NCI-H69 (cell line): ENCODE measurements at regions not wholly inside any gene's neighbourhood (a gene's known extent, or its start where the extent isn't known, plus 50 kb on each side); places are given as distances from the start of the nearest gene placed in this dataset.

Experiments
- DNase-seq: peaks from one replicate; lab custom pipeline; 2025; lab: John Stamatoyannopoulos, UW

- DNase-seq: no peak
Observed at GRCh38 chr13:73449252-73449651, 390.4 kb downstream of the KLF5 start.

GRCh38 chr13:73440296-73440895 lies 381.6 kb downstream of the KLF5 start:
- peak; percentile 25 for DNase-seq

DNA sequence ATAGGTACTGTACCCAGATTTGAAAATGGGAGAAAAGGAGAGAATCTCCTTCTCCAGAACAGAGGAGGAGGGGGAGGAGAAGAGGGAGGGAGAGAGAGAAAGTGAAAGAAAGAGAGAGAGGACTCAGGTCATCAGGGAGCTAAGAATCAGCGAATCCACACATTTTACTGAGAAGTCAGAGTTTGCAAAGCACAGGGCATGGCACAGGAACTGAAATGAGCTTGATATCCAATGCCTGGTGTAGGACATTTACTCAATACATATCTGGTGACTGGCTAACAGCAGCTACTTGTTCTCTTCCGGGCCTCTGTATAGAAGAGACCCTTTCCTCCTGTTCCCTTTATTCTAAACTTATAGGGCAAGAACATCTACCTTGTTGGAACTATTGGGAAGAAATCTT lies 375.1 kb downstream of the KLF5 start:
- DNase-seq: no peak

DNA sequence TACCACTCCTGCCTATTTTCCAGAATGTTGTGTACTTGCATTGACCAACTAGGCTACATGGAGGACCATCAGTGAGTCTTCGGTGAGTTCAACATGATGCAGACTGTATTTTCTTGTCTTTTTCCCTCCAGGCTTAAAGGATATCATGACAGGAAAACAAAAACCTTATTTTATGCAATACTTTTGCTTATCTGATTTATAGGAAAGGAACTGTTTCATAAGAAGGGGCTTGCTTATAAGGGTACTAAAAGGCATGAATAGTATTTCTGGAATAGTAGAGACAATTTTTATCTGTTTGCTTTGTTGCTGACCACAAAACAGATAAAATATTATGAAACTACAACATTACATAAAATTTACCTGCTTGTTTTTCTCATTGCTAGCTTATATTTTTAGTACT lies 374.7 kb downstream of the KLF5 start:
- DNase-seq: no peak

DNA sequence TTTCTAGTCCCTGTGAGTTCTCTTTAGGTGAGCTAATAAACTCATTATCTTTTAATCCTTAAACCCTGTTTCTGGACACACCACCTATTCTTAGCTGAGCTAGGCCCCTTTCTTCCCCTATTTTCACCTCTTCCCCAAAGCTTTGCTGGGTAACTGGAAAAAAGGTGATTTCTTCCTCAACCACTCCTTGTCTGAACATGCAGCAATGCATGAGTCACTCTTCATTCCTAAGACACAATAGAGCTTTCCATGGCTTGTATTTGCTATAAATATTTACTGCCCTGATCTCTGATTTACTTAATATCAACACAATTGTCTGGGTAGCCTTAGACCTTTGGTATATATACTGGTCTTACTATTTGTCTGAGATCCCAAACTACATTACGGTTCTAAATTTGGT lies 370.9 kb downstream of the KLF5 start:
- no peak for DNase-seq

DNA sequence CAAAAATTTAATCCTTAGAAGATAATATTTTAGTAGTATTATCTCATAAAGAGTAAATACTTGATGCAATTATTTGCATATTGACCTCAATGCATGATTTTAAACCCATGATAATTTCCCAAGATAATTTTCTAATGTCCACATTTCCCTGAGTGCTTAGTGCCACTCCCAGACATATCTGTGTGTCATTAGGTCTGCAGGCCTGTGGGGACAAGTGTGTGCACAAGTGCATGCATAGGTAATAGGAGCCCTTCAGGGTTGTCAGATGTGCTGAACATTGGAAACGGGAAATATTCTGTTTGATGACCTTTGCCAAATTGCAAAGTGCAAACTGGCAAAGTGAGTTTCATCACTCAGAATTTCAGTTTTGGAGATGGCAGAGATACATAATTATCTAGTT lies 369.9 kb downstream of the KLF5 start:
- DNase-seq: no peak

- DNase-seq: no peak
Observed at GRCh38 chr13:73428137-73428536, 369.3 kb downstream of the KLF5 start.

- no peak for DNase-seq
Observed at GRCh38 chr13:73422973-73423372, 364.2 kb downstream of the KLF5 start.

DNA sequence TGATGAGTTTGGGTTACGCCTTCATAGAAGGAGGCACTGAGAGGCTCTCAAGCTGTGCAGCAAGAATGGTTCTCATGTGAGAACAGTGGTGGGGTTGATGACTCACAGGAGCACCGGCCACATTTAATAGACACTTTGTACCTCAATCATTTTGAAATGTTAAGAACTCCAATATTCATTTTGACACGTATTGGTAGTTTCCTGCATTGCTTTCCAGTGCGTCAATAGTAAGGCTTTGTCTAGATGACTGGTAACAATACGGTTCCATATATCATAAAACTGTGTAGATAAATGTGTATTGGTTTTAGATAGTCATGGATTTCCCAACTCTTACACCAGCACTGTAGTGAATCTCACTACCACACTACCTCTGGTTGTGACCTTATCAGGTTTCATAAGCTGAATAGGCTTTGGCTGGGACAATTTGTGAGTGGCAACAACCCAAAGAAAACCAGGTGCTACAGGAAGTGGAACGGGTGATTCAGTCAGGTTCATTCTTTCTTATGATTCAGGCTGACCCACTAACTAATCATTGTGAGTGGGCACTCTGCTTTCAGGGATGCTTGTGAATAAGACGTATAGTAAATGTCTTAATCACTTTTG lies 362.6 kb downstream of the KLF5 start:
- peak; percentile 24 for DNase-seq

DNA sequence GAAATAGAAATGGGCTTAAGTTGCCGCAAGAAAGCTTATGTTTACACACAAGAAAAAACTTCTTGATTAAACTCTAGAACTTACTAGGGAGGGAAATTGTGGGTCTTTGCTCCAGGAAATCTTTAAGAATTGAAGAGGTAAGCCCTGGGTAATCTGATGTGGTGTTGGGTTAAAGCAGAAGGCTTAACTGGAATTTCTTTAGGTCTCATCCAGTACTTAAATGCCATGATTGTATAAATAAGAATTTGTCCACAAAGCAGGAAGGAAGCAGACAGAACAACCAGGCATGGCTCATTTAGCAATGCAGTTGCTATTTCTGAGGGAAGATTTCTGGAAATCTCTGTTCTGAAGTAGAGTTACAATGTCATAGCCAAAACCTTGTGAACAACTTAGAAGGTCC lies 360.4 kb downstream of the KLF5 start:
- no peak for DNase-seq

DNA sequence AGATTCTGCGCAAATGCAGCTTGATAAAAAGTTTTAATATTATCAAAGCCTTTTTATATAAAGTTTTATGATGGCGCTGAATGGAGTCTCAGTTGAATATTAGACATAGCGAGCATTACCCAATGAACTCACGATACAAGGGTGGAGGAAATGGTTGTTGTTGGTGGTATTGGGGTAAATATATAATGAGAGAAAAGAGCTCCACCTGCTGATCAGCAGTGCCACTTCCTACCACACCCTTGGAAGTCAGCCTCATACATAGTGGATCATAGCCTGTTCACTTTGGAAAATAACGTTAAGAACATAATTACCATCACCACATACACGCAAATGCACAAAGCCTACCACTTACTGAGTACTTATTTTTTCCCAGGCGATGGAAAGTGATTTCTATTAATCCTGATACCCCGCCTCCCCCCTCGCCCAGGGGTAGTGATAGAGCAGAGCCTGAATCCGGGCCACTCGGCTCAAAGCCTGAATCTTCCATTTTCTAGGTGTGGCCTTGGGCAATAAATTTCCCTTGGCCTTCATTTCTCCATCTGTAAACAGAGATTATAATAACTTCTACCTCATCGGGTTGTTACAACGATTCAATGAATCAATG lies 358.3 kb downstream of the KLF5 start:
- DNase-seq: peak; percentile 33

DNA sequence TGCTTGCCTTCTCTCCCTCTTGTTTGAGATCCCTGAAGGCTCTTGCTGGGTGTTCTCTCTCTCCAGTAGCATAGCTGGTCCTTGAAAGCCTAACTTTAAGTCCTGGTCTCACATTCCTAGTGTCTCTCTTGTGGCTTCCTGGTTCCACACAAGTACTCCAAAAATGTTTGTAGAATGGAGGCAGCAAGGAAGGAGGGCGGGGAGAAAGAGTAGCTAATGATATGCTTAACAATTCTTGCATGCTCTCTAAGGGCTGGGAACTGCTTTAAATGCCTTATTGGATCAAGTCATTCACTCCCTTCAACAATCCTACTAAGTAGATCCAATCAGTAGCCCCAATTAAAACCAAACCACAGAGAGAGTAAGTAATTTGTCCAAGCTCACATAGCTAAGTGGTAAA lies 357.3 kb downstream of the KLF5 start:
- no peak for DNase-seq

DNA sequence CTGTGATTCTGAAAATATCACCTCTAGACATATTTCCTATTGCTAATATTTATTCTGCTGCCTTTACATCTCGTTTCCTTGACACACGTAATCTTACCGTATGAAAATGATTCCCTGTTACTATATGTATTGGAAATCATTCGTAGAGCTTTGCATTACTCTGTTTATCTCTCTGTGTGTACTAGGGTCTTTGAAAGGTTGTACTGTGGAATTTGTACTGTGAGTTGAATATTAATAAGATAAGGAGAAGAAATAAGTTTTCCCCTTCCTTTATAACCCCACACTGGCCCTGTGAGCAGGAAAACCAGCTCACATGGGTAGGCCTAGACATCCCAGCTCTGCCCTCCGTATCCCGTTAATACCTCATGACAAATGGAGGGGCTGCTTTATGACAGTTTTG lies 354.9 kb downstream of the KLF5 start:
- no peak for DNase-seq

DNA sequence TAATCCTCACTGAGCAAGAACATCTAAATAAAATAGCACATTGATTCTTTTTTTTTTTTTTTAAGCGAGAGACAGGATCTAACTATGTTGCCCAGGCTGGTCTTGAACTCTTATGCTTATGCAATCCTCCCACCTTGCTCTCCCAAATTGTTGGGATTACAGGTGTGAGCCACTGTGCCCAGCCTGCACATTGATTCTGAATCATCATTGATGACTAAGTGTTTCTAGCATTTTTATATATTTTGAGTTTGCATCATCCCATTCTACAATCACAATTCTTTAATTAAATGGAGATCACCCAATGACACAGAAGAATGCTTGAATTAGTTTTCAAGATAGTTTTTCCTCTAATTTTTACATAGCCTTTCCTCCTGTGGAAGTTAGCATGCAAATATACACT lies 354.1 kb downstream of the KLF5 start:
- DNase-seq: no peak

DNA sequence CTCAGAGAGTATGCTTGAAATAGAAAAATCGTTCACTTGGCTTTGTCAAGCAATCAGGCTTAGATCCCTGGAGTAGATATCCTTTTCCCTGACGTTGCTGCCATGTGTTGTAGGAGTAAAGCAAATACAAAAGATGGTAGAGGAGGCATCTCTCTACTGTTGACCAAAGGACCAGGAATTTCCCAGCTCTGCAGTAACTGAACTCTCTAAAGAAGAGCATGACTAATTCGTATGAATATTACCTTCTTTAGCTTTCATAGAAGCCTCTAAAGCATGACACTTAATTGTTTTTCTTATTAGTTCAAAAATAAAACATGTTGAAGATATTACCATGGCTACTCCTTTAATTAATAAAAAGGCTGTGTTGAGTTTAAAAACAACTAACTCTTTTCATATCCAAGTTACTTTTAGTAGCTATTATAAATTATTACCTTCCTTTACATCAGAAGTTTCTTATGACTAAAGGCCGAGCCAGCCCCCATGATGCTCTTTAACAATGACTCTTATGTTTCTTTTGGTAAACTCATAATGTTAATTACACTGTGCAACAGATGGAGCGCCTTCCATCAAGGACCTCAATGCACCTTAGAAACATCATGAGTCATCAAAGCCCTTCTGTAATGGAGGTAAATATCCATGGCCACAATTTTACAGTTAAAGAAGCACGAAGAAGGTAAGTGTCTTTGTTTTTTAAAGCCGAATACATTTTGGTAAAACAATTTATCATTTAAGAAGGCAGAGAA lies 352.4 kb downstream of the KLF5 start:
- DNase-seq: peak; percentile 84

GRCh38 chr13:73406454-73406853 lies 347.6 kb downstream of the KLF5 start:
- no peak for DNase-seq

GRCh38 chr13:73404581-73404980 lies 345.8 kb downstream of the KLF5 start:
- no peak for DNase-seq

GRCh38 chr13:73403355-73404120 lies 344.7 kb downstream of the KLF5 start:
- DNase-seq: peak; percentile 55

DNA sequence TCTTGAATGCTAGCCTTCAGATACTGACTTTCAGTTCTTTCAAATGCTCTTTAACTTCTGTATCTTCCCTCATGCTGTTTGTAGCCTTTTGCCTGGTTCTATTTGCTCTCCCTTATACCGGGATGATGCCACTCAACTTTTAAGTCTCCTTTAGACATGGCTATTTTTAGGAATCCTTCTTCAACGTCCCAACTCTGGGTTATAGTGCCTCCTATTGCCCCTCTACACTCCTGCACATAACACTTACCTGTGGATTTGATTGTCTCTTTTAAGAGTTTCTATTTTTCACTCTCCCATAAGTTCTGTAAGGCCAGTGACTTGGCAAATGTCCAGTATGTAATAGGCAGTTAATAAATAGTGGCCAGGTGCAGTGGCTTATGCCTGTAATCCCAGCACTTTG lies 343.0 kb downstream of the KLF5 start:
- no peak for DNase-seq

DNA sequence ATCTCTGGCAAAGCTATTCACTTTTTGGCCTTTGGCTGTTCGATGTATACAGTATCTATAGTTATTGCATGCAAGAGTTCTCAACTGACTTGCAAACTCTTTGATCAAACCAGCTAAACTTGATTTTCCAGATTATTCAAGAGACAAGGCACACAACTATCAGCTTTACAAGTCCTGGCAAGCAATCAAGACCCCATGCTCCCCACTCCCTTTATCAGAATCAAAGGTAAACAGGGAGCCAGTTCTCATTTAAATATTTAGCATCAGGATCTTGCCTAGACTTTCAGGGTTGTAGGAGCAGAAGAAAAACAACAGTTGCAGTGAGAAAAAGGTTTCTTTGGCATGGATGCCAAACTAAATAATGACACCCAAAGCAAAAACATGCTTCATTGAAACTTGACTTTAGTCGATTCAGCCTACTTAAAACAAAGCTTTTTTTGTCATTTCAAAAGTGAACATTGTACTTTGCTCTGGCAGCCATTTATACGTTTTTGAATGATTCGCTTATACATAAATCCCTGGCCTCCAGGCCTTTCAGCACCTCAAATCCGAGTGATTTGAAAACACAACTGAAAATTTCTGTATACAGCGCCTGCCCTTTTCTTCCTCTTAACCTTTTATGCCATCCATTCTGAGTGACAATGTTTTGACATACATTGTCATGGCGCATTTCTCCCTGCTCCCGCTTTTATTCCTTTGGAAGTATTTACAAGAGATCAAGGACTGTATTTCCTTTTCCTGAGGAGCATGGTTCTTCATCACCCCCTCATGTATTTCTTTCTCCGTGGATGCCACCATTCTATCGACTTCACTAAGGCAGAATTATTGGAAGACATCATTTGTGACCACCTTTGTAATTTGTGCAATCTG lies 340.8 kb downstream of the KLF5 start:
- DNase-seq: no peak

DNA sequence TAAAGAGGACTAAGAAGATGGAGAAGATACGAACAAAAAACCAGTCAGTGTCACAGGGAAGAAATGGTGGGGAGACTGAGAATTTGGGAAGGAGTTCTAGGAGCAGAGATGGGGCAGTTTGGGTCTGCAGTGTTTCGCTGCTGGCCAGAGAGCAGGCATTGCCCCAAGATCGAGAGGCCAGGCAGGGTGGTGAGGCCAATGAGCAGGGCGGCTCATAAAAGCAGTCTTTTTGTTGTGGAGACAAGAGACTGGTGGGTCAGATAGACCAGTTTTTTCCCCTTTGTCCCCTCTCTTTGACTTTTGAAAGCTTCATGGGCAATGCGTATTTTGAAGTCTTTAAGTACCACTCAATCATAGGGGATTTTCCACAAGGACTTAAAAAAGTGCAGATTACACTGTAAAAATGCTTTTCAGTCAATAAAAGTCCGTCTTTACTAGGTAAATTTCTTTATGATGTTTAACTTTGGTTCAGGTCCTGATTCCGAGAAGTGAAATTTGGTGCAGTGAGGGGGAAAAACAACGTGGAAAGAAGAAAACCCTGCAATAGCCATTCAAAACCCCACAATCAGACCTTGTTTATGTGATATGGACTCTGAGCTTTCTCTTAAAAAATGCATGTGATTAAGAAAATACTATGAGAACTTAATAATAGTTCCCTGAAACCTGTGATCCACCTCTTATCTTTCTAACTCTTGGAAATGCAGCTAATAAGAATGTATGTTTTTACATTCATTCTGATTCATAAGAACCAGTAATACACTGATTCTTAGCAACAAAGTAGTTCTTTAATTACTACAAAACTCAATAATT lies 338.9 kb downstream of the KLF5 start:
- DNase-seq: no peak
